GM18870 (cell line): ENCODE measurements at regions not wholly inside any gene's neighbourhood (a gene's known extent, or its start where the extent isn't known, plus 50 kb on each side); places are given as distances from the start of the nearest gene placed in this dataset.

Source experiments
- ATAC-seq: cut with Tn5 transposase; IDR thresholded peaks from one replicate; pipeline ENCODE4 v1.9.1; 2021; ENCODE audit warnings: moderate library complexity; ENCODE audit not compliant: unreplicated experiment

GRCh38 chr22:47797342-47797945 lies 1035.0 kb downstream of the TBC1D22A start:
- ATAC-seq = no peak

GRCh38 chr22:47796128-47796908 lies 1033.9 kb downstream of the TBC1D22A start:
- no peak for ATAC-seq

- ATAC-seq = no peak
Measured at GRCh38 chr22:47795477-47796127, 1033.2 kb downstream of the TBC1D22A start.

- ATAC-seq = no peak
Measured at GRCh38 chr22:47794851-47795250, 1032.4 kb downstream of the TBC1D22A start.

GRCh38 chr22:47793304-47794101 lies 1031.1 kb downstream of the TBC1D22A start:
- no peak for ATAC-seq

GRCh38 chr22:47789171-47789570 lies 1026.7 kb downstream of the TBC1D22A start:
- ATAC-seq = no peak

GRCh38 chr22:47788461-47788860 lies 1026.0 kb downstream of the TBC1D22A start:
- ATAC-seq = no peak

GRCh38 chr22:47787501-47788227 lies 1025.2 kb downstream of the TBC1D22A start:
- ATAC-seq = no peak

- no peak for ATAC-seq
Measured at GRCh38 chr22:47786650-47787290, 1024.3 kb downstream of the TBC1D22A start.

GRCh38 chr22:47784991-47785390 lies 1022.5 kb downstream of the TBC1D22A start:
- ATAC-seq = no peak

GRCh38 chr22:47784367-47784983 lies 1022.0 kb downstream of the TBC1D22A start:
- ATAC-seq = no peak

- no peak for ATAC-seq
Measured at GRCh38 chr22:47783433-47784366, 1021.2 kb downstream of the TBC1D22A start.

- no peak for ATAC-seq
Measured at GRCh38 chr22:47782328-47783075, 1020.1 kb downstream of the TBC1D22A start.

GRCh38 chr22:47781427-47782111 lies 1019.1 kb downstream of the TBC1D22A start:
- no peak for ATAC-seq

- no peak for ATAC-seq
Measured at GRCh38 chr22:47781024-47781423, 1018.6 kb downstream of the TBC1D22A start.

GRCh38 chr22:47780281-47780875 lies 1017.9 kb downstream of the TBC1D22A start:
- ATAC-seq = no peak

- no peak for ATAC-seq
Measured at GRCh38 chr22:47779474-47779873, 1017.0 kb downstream of the TBC1D22A start.
